T-cell (primary cell): ENCODE measurements at regions not wholly inside any gene's neighbourhood (a gene's known extent, or its start where the extent isn't known, plus 50 kb on each side); places are given as distances from the start of the nearest gene placed in this dataset.
"Not testable (repeated sequence)": the region's sequence is repeated elsewhere in the genome, so short reads cannot be mapped to it uniquely, and the experiment has no call there.

ENCODE experiments used
- ATAC-seq, 4 experiments: fragments of 200-7000 bp in 3 of 4; fragments of 150-1000 bp in 1 of 4; cut with Tn5 transposase; replicated peaks in 1 of 4; 1 replicate in 3 of 4; 2 replicates in 1 of 4; pipeline ENCODE4 v1.10.0; 2021; ENCODE audit warnings: moderate library complexity in 3 of 4, mild to moderate bottlenecking in 2 of 4, moderate number of reproducible peaks in 1 of 4
- CTCF ChIA-PET, 2 donors: fragments of 300-600 bp; sonication (Branson Sonifier 250); formaldehyde crosslinking; loops; one replicate each; lab custom pipeline; 2022; ENCODE audit warnings: antibody characterized with exemption in 2 of 2; lab: Charles Lee
- POLR2A ChIA-PET, 2 donors: fragments of 300-600 bp; sonication (Branson Sonifier 250); formaldehyde crosslinking; loops; one replicate each; lab custom pipeline; 2022; ENCODE audit warnings: antibody characterized with exemption in 2 of 2; lab: Charles Lee
- DNase-seq, 35 experiments: peaks; one replicate each; pipeline versions ENCODE4 v3.0.0 to v3.0.0-alpha.2; 2013 to 2023
- H3K27ac ChIP-seq: one replicate; pipeline ENCODE4 v1.5.1; 2013; ENCODE audit warnings: low read length
- H3K27me3 ChIP-seq, 2 experiments: replicated peaks in 1 of 2; 1 replicate in 1 of 2; 2 replicates in 1 of 2; pipeline versions ENCODE4 v1.6.1 to v1.7.0; 2013; ENCODE audit warnings: low read length in 1 of 2, mixed read lengths in 1 of 2; ENCODE audit not compliant: control insufficient read depth in 2 of 2, insufficient read depth in 2 of 2; ENCODE audit errors: extremely low read depth in 1 of 2
- H3K36me3 ChIP-seq, 2 donors: 1 replicate in 1 of 2; 2 replicates in 1 of 2; pipeline versions ENCODE4 v1.6.1 to v1.7.0; 2013; ENCODE audit warnings: low read length in 1 of 2; ENCODE audit not compliant: control insufficient read depth in 2 of 2, insufficient read depth in 1 of 2; ENCODE audit errors: extremely low read depth in 1 of 2
- H3K4me1 ChIP-seq, 2 experiments: 1 replicate in 1 of 2; 2 replicates in 1 of 2; pipeline versions ENCODE4 v1.6.1 to v1.7.0; 2013; ENCODE audit warnings: low read length in 2 of 2, mixed read lengths in 1 of 2; ENCODE audit not compliant: insufficient read depth in 2 of 2, control insufficient read depth in 1 of 2; ENCODE audit errors: extremely low read depth in 1 of 2
- H3K4me3 ChIP-seq, 2 donors: 1 replicate in 1 of 2; 2 replicates in 1 of 2; pipeline versions ENCODE4 v1.5.1 to v1.7.0; 2013; ENCODE audit warnings: mild to moderate bottlenecking in 2 of 2, low read length in 1 of 2, moderate library complexity in 1 of 2; ENCODE audit not compliant: control insufficient read depth in 1 of 2; ENCODE audit errors: extremely low read depth in 1 of 2
- H3K9me3 ChIP-seq: 2 replicates; pipeline ENCODE4 v1.7.0; 2013
- H3K27ac Mint-ChIP-seq, 2 donors: one replicate each; pipeline ENCODE4 v1.8.0; 2020 to 2021; ENCODE audit warnings: mild to moderate bottlenecking in 2 of 2, mixed read lengths in 2 of 2
- H3K27me3 Mint-ChIP-seq, 2 donors: one replicate each; pipeline ENCODE4 v1.8.0; 2021 to 2022; ENCODE audit warnings: mixed read lengths in 2 of 2
- H3K36me3 Mint-ChIP-seq: one replicate; pipeline ENCODE4 v1.8.0; 2021; ENCODE audit warnings: mixed read lengths
- H3K4me1 Mint-ChIP-seq, 3 donors: one replicate each; pipeline ENCODE4 v1.8.0; 2020 to 2022; ENCODE audit warnings: mixed read lengths in 3 of 3, mild to moderate bottlenecking in 1 of 3
- H3K4me3 Mint-ChIP-seq, 3 donors: one replicate each; pipeline ENCODE4 v1.8.0; 2020 to 2022; ENCODE audit warnings: mild to moderate bottlenecking in 3 of 3, mixed read lengths in 3 of 3, moderate library complexity in 3 of 3
- H3K9me3 Mint-ChIP-seq, 3 donors: one replicate each; pipeline ENCODE4 v1.8.0; 2020 to 2022; ENCODE audit warnings: mixed read lengths in 3 of 3
- WGBS: methylation state at CpG from one replicate; pipeline ENCODE4 v1.1.5; 2013; ENCODE audit warnings: missing lambda C conversion rate; ENCODE audit not compliant: insufficient coverage; 5-methylcytosine and 5-hydroxymethylcytosine counted together

DNA sequence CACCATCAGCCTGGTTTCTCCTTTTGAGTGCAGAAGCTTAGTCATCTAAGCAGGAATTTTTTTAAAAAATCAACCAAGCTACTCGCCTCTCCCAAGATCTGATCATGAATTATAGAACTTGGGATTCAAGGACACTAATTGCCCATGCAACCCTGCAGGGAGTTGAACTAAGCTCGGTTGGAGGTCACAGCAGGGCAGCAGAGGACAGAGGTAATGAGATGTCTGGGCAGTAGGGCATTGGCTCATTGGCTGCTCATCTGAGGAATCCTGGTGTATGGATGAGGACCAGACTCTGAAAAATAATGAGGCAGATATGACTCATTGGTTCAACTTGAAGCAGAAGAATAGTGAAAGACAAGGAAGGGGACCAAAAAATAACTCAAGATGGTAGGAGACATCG lies 111.8 kb upstream of the TLE1 start:
- CTCF ChIA-PET: no interaction called here
- peaks cover 0 to 2% of the 10 kb centered on the region in 2 donors for H3K27me3 Mint-ChIP-seq
- DNase-seq (no peak), ATAC-seq (no peak)
- Histone ChIP-seq H3K36me3 (no peaks in the 10 kb centered on the region), H3K27ac (no peak overlapping the region), H3K4me1 (no peaks in the 10 kb centered on the region), H3K9me3 (no peaks in the 10 kb centered on the region), H3K4me3 (no peak overlapping the region), H3K27me3 (no peaks in the 10 kb centered on the region)
- H3K4me3 Mint-ChIP-seq: no peak overlapping the region
- H3K9me3 Mint-ChIP-seq: peaks cover 0 to 3% (median 0%) of the 10 kb centered on the region in 3 donors
- 60% methylated on average over 1 of the region's 3 CpGs for WGBS
- POLR2A ChIA-PET: interaction anchor here in 1 of 2 donors (0.6 kb wide), 1 partner anchor 36 kb away, joined by 3 read pairs; no protein-coding TSS in a partner anchor
- H3K4me1 Mint-ChIP-seq: no peaks in the 10 kb centered on the region
- no peaks in the 10 kb centered on the region for H3K36me3 Mint-ChIP-seq
- no peak overlapping the region for H3K27ac Mint-ChIP-seq

DNA sequence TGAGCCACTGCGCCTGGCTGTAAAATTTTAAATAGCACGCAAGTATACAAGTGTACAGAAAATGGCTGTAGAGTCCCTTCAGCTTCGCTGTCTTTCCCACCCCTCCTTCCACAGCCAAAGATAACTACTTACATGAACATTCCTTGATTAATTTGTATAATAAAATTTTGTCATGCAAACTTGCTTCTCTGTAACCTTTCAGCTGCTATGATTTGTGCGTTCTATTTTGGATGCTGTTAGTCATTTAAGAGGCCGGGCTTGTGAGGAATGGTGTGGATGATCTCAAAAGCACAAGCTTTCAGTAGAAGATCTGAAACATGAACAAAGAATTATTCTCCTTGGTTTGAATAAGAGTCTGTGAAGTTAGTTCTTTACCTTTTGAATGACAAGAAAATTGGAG lies 115.0 kb upstream of the TLE1 start:
- Histone ChIP-seq H3K27ac (no peak overlapping the region), H3K4me3 (no peak overlapping the region), H3K36me3 (no peaks in the 10 kb centered on the region), H3K9me3 (no peaks in the 10 kb centered on the region), H3K27me3 (no peaks in the 10 kb centered on the region), H3K4me1 (no peaks in the 10 kb centered on the region)
- DNase-seq (no peak), ATAC-seq (no peak)
- Mint-ChIP-seq H3K27me3 (peaks cover 0 to 2% of the 10 kb centered on the region in 2 donors), H3K27ac (no peak overlapping the region), H3K9me3 (peaks cover 0 to under 1% (median 0%) of the 10 kb centered on the region in 3 donors), H3K4me1 (no peaks in the 10 kb centered on the region), H3K4me3 (no peak overlapping the region), H3K36me3 (no peaks in the 10 kb centered on the region)
- ChIA-PET CTCF (interaction anchor here in 1 of 2 donors (0.9 kb wide), 1 partner anchor 28 kb away, joined by 5 read pairs; no protein-coding TSS in a partner anchor), POLR2A (no interaction called here)
- WGBS: 100% methylated on average over 2 of the region's 5 CpGs

DNA sequence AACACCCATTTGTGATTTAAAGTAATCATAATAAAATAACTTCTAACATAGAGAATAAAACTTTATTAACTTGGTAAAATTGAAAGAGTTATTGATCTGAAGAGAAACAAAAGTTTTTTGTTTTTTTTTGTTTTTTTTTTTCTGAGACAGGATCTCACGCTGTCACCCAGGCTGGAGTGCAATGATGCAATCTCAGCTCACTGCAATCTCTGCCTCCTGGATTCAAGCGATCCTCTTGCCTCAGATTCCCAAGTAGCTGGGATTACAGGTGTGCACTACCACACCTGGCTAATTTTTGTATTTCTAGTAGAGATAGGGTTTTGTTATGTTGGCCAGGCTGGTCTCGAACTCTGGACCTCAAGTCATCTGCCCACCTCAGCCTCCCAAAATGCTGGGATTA lies 116.5 kb upstream of the SPATA31D4 start:
- H3K4me3 ChIP-seq, ATAC-seq, POLR2A ChIA-PET, H3K27ac ChIP-seq, H3K27me3 ChIP-seq, H3K4me3 Mint-ChIP-seq, H3K27me3 Mint-ChIP-seq, H3K36me3 ChIP-seq, DNase-seq, H3K9me3 ChIP-seq, H3K4me1 ChIP-seq, H3K9me3 Mint-ChIP-seq, CTCF ChIA-PET, H3K27ac Mint-ChIP-seq, H3K36me3 Mint-ChIP-seq: not testable (repeated sequence)
- peaks cover 19 to 23% (median 22%) of the 10 kb centered on the region in 3 donors for H3K4me1 Mint-ChIP-seq
- WGBS: 80% methylated on average over 1 of the region's 3 CpGs

DNA sequence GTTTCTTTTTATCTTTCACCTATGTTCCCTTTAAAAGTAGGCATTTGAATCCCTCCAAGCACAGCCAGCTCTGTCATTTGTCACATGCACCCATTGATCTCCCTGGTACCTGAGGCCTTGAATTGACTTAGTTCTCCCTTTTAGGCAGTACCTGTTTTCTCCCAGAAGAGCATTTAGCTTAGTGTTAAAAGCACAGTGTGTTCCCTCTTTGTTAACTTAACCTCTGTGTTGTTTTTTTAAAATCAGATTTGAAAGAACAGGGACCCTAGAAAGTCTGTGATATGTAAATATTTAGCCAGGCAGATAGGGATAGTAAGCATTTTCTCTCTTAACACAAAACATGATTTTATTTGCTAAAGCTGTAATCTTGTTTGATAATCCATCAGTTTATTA lies 113.8 kb upstream of the SPATA31D4 start:
- Mint-ChIP-seq H3K27ac (no peak overlapping the region), H3K36me3 (no peaks in the 10 kb centered on the region), H3K4me3 (peak overlapping the region in 1 of 3 donors; percentile 7), H3K27me3 (no peaks in the 10 kb centered on the region), H3K9me3 (no peaks in the 10 kb centered on the region), H3K4me1 (peaks cover 19 to 24% (median 23%) of the 10 kb centered on the region in 3 donors)
- no peaks in the 10 kb centered on the region for H3K36me3 ChIP-seq
- no peak overlapping the region for H3K27ac ChIP-seq
- ChIA-PET POLR2A (no interaction called here), CTCF (no interaction called here)
- H3K4me1 ChIP-seq: peaks cover 0 to 8% of the 10 kb centered on the region in 2 experiments
- H3K4me3 ChIP-seq: no peak overlapping the region
- ATAC-seq: no peak
- H3K27me3 ChIP-seq: no peaks in the 10 kb centered on the region
- no peaks in the 10 kb centered on the region for H3K9me3 ChIP-seq
- DNase-seq: no peak

DNA sequence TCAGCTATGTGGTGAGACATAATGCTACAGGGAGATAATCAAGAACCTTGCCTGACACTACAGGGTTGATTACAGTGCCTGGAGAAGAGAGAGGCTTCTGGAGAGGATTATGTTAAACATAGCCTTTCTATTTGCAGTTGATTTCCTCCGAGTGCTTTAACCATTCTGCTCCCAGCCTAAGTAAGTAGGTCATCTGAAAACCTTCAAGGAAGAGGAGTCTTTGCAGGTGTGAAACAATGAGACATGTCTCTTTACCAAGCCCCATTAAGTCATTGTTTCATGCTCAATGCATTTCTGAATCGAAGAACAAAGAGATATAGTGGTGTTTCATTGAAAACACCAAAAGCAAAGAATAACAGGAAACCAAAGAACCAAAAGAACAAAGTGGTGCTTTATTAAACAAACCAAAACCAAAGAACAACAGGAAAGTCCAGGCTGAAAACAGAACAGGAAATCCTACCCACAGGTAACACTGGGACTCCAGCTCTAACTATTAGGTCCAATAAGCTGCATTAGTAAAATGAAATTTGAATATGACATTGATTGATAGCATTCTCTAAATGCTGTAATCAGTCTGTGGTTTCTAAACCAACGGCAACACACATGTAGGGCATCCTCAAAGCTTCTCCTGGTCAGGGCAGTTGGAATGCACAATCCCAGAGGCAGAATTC lies 113.3 kb upstream of the SPATA31D4 start:
- CTCF ChIA-PET: no interaction called here
- peak overlapping the region; percentile 23 to 44 for H3K27ac Mint-ChIP-seq
- peak in 1 of 35 experiments; percentile 4 for DNase-seq
- 20% methylated on average over 1 of the region's 3 CpGs for WGBS
- no peaks in the 10 kb centered on the region for H3K9me3 ChIP-seq
- no peaks in the 10 kb centered on the region for H3K9me3 Mint-ChIP-seq
- ATAC-seq: peak in 1 of 4 experiments; percentile 35
- peak overlapping the region in 1 of 3 donors; percentile 7 for H3K4me3 Mint-ChIP-seq
- no peaks in the 10 kb centered on the region for H3K27me3 ChIP-seq
- peaks cover 0 to 8% of the 10 kb centered on the region in 2 experiments for H3K4me1 ChIP-seq
- no peaks in the 10 kb centered on the region for H3K36me3 Mint-ChIP-seq
- no peak overlapping the region for H3K4me3 ChIP-seq
- POLR2A ChIA-PET: no interaction called here
- peaks cover 19 to 26% (median 23%) of the 10 kb centered on the region in 3 donors for H3K4me1 Mint-ChIP-seq
- no peaks in the 10 kb centered on the region for H3K27me3 Mint-ChIP-seq
- H3K27ac ChIP-seq: no peak overlapping the region
- H3K36me3 ChIP-seq: no peaks in the 10 kb centered on the region

DNA sequence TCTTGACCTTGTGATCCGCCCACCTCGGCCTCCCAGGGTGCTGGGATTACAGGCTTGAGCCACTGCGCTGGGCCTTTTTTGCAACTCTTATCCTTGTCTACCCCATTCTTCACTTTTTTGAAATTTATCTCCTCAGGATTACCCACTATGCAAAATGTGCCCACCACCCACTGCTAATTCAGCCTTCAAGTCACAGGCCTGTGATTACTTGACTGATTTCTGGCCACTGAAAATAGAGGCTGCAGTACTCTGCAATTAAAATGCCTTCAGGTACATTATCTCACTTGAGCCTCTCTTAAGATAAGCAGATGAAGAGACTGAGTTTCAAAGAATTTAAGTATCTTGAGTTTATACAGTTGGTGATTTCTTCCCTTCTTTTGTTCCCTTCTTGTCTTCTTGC lies 112.4 kb upstream of the SPATA31D4 start:
- Mint-ChIP-seq H3K36me3 (no peaks in the 10 kb centered on the region), H3K27ac (no peak overlapping the region), H3K4me1 (peaks cover 19 to 26% (median 23%) of the 10 kb centered on the region in 3 donors), H3K9me3 (no peaks in the 10 kb centered on the region), H3K4me3 (no peak overlapping the region), H3K27me3 (no peaks in the 10 kb centered on the region)
- ATAC-seq (no peak), DNase-seq (no peak)
- H3K27me3 ChIP-seq: no peaks in the 10 kb centered on the region
- peaks cover 0 to 8% of the 10 kb centered on the region in 2 experiments for H3K4me1 ChIP-seq
- H3K27ac ChIP-seq: no peak overlapping the region
- 97% methylated on average over 3 of the region's 3 CpGs for WGBS
- no peaks in the 10 kb centered on the region for H3K36me3 ChIP-seq
- ChIA-PET POLR2A (no interaction called here), CTCF (no interaction called here)
- no peaks in the 10 kb centered on the region for H3K9me3 ChIP-seq
- no peak overlapping the region for H3K4me3 ChIP-seq
